ENCODE measurements at regions not wholly inside any gene's neighbourhood (a gene's known extent, or its start where the extent isn't known, plus 50 kb on each side); places are given as distances from the start of the nearest gene placed in this dataset.

DNA sequence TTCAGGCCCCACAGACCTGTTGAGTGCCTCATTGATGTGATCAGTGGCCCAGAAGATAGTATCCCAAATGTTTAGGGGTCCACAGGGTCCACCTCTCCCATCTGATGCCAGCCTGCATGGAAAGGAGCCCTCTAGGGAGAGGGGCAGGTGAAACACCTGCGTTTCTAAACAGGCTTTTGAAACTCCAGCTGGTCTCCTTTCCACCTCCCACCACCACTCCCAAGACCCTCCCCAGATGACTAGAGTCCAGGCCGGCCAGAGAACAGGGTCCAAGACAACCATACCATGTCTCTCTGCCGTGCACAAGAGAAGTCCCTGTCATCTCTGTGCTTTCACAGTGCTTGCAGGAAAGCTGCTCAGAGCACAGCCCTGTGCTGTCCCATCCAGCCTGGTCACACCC is 105.0 kb upstream of the NANOS1 start:
- no peak overlapping the region for H3K27ac ChIP-seq (ENCODE audit: low read length)
- H3K9me3 ChIP-seq (replicated peaks; ENCODE audit: insufficient read depth, low read length) = no peaks in the 10 kb centered on the region
- TF ChIP-seq EZH2 (optimal IDR thresholded peaks at IDR 0.05; ENCODE audit: low read depth, low read length) (no peak), EZH2phosphoT487 (IDR thresholded peaks at IDR 0.05; ENCODE audit: low read length) (no peak)
- TF ChIP-seq, protein P1, sequence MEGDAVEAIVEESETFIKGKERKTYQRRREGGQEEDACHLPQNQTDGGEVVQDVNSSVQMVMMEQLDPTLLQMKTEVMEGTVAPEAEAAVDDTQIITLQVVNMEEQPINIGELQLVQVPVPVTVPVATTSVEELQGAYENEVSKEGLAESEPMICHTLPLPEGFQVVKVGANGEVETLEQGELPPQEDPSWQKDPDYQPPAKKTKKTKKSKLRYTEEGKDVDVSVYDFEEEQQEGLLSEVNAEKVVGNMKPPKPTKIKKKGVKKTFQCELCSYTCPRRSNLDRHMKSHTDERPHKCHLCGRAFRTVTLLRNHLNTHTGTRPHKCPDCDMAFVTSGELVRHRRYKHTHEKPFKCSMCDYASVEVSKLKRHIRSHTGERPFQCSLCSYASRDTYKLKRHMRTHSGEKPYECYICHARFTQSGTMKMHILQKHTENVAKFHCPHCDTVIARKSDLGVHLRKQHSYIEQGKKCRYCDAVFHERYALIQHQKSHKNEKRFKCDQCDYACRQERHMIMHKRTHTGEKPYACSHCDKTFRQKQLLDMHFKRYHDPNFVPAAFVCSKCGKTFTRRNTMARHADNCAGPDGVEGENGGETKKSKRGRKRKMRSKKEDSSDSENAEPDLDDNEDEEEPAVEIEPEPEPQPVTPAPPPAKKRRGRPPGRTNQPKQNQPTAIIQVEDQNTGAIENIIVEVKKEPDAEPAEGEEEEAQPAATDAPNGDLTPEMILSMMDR (IDR thresholded peaks at IDR 0.05; ENCODE audit: low read length) = no peak
- H3K9ac ChIP-seq (ENCODE audit: low read length) = no peak overlapping the region
- no peak overlapping the region for H2AFZ ChIP-seq (ENCODE audit: low read length)
- no peaks in the 10 kb centered on the region for H3K79me2 ChIP-seq (ENCODE audit: low read length)
- no peak overlapping the region for H3K4me3 ChIP-seq (ENCODE audit: low read length)
- H3K9me2 ChIP-seq (replicated peaks; ENCODE audit: insufficient read depth, low read length) = no peaks in the 10 kb centered on the region
- no peaks in the 10 kb centered on the region for H4K20me1 ChIP-seq (ENCODE audit: insufficient read depth, low read length)
- no peaks in the 10 kb centered on the region for H3F3A ChIP-seq (ENCODE audit: insufficient read depth, low read length)
- H3K36me3 ChIP-seq (replicated peaks; ENCODE audit: insufficient read depth, low read length) = no peaks in the 10 kb centered on the region
- no peaks in the 10 kb centered on the region for H3K4me1 ChIP-seq (ENCODE audit: low read length)
- no peak for DNase-seq
- no peak overlapping the region for H3K4me2 ChIP-seq (ENCODE audit: low read depth, low read length)
- H3K27me3 ChIP-seq (replicated peaks; ENCODE audit: insufficient read depth, low read length) = no peaks in the 10 kb centered on the region

DNA sequence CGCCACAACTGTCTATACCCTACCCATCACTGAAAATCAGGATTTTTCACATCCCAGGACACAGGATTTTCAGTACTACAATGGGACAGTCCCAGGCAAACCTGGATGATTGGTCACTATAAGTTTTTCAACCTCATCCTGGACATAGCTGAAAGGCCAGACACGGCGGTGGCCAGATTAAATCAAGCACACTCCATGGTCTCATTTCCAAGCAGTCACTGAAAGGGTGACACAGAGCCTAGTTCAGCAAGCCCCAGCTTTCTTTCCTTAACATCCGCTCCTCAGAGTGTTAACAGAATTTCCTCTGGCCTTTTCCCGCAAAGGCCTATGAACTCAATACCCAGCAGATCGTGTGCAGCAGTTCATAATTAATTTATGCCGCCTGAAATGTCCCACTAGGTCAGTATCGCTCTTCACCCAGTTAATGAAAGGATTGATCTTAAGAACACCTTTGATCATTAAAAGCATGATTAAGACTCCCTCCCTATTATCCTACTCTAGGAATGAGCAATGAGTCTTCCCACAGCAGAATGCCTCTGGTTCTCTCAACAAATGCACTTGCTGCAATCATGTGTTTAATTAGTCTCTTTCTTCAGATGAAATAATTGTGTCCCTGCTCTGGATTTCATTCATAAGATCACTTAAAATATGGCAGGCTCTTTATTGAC is 104.0 kb upstream of the NANOS1 start:
- H3K36me3 ChIP-seq (replicated peaks; ENCODE audit: insufficient read depth, low read length) = no peaks in the 10 kb centered on the region
- no peaks in the 10 kb centered on the region for H3K4me1 ChIP-seq (ENCODE audit: low read length)
- H3K27ac ChIP-seq (ENCODE audit: low read length) = no peak overlapping the region
- H3K9me3 ChIP-seq (replicated peaks; ENCODE audit: insufficient read depth, low read length) = no peaks in the 10 kb centered on the region
- H3F3A ChIP-seq (ENCODE audit: insufficient read depth, low read length) = peaks cover 3% of the 10 kb centered on the region; the same call in 1 of the 2 replicates
- H3K27me3 ChIP-seq (replicated peaks; ENCODE audit: insufficient read depth, low read length) = no peaks in the 10 kb centered on the region
- TF ChIP-seq, protein P1 (IDR thresholded peaks at IDR 0.05; ENCODE audit: low read length) = no peak
- no peak for TF ChIP-seq EZH2 (optimal IDR thresholded peaks at IDR 0.05; ENCODE audit: low read depth, low read length)
- TF ChIP-seq EZH2phosphoT487 (IDR thresholded peaks at IDR 0.05; ENCODE audit: low read length) = no peak
- no peak for DNase-seq
- no peaks in the 10 kb centered on the region for H4K20me1 ChIP-seq (ENCODE audit: insufficient read depth, low read length)
- H3K4me2 ChIP-seq (ENCODE audit: low read depth, low read length) = no peak overlapping the region
- no peak overlapping the region for H3K4me3 ChIP-seq (ENCODE audit: low read length)
- no peaks in the 10 kb centered on the region for H3K79me2 ChIP-seq (ENCODE audit: low read length)
- no peak overlapping the region for H2AFZ ChIP-seq (ENCODE audit: low read length)
- H3K9me2 ChIP-seq (replicated peaks; ENCODE audit: insufficient read depth, low read length) = no peaks in the 10 kb centered on the region
- no peak overlapping the region for H3K9ac ChIP-seq (ENCODE audit: low read length)

DNA sequence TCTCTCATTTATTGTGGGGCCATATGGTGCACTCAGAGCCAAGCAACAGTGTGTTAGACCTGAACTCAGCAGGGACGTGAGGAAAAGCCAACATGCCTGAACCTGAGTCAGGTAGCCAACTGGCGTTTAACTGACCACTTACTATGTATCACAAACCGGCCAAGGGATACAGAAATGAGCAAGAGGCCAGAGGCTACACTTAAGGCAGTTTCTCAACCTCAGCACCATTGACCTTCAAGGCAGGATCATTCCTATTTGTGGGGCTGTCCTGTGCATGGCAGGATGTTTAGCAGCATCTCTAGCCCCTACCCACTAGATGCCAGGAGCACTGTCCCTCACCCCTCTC is 103.5 kb upstream of the NANOS1 start:
- Histone ChIP-seq H3K9me3 (replicated peaks; ENCODE audit: insufficient read depth, low read length) (no peaks in the 10 kb centered on the region), H3K27me3 (replicated peaks; ENCODE audit: insufficient read depth, low read length) (no peaks in the 10 kb centered on the region), H2AFZ (ENCODE audit: low read length) (no peak overlapping the region), H3K4me3 (ENCODE audit: low read length) (no peak overlapping the region), H3F3A (ENCODE audit: insufficient read depth, low read length) (peaks cover 6% of the 10 kb centered on the region; the same call in 1 of the 2 replicates), H3K4me2 (ENCODE audit: low read depth, low read length) (no peak overlapping the region), H3K9me2 (replicated peaks; ENCODE audit: insufficient read depth, low read length) (no peaks in the 10 kb centered on the region), H4K20me1 (ENCODE audit: insufficient read depth, low read length) (no peaks in the 10 kb centered on the region), H3K4me1 (ENCODE audit: low read length) (no peaks in the 10 kb centered on the region), H3K79me2 (ENCODE audit: low read length) (no peaks in the 10 kb centered on the region), H3K27ac (ENCODE audit: low read length) (no peak overlapping the region), H3K36me3 (replicated peaks; ENCODE audit: insufficient read depth, low read length) (no peaks in the 10 kb centered on the region), H3K9ac (ENCODE audit: low read length) (no peak overlapping the region)
- no peak for DNase-seq
- TF ChIP-seq EZH2phosphoT487 (IDR thresholded peaks at IDR 0.05; ENCODE audit: low read length) (no peak), EZH2 (optimal IDR thresholded peaks at IDR 0.05; ENCODE audit: low read depth, low read length) (no peak)
- TF ChIP-seq, protein P1 (IDR thresholded peaks at IDR 0.05; ENCODE audit: low read length) = no peak
